HCT116 (cell line): ENCODE measurements at regions not wholly inside any gene's neighbourhood (a gene's known extent, or its start where the extent isn't known, plus 50 kb on each side); places are given as distances from the start of the nearest gene placed in this dataset.

Experiments
- ATAC-seq: fragments of 200-7000 bp; cut with Tn5 transposase; 2 replicates; pipeline ENCODE4 v1.9.1; 2020; ENCODE audit warnings: mild to moderate bottlenecking, moderate library complexity
- BruUV-seq: library from RNA; stranded (reverse); fragments of 400-500 nt; replicated peaks from 2 replicates; lab custom pipeline; 2021; lab: Mats Ljungman, UMichigan
- CTCF ChIA-PET: fragments of 300-600 bp; sonication (Branson Sonifier 250); formaldehyde crosslinking; loops from one replicate; lab custom pipeline; 2021; ENCODE audit warnings: antibody characterized with exemption; lab: Charles Lee
- POLR2A ChIA-PET: fragments of 300-600, 350-600 bp; sonication (Branson Sonifier 250); formaldehyde crosslinking; loops from one replicate; lab custom pipeline; 2021; ENCODE audit warnings: antibody characterized with exemption; lab: Charles Lee
- RAD21 ChIA-PET, 2 experiments: fragments of 300-600 bp; sonication (Branson Sonifier 250); formaldehyde crosslinking; loops; one replicate each; lab custom pipeline; 2023; ENCODE audit warnings: low total read pairs in 2 of 2; ENCODE audit not compliant: uncharacterized antibody in 2 of 2, unreplicated experiment in 2 of 2, low non-redundant PET in 1 of 2; lab: Charles Lee
- DNase-seq: peaks from one replicate; pipeline ENCODE4 v3.0.0-alpha.2; 2010; ENCODE audit warnings: low read depth, low spot score
- H2AFZ ChIP-seq: fragments of 200-600 bp; shearing (Covaris generic), sonication (generic); 2 replicates; pipeline ENCODE4 v1.6.1; 2017; ENCODE audit warnings: low read depth, mixed run types, mixed read lengths, antibody characterized with exemption, low read length; ENCODE audit not compliant: poor library complexity, severe bottlenecking
- H3K27ac ChIP-seq: 2 replicates; pipeline ENCODE4 v1.5.1; 2012; ENCODE audit warnings: low read depth, low read length
- H3K27me3 ChIP-seq: fragments of 200-600 bp; sonication (generic); 2 replicates; pipeline ENCODE4 v1.6.1; 2016; ENCODE audit warnings: mixed run types, low read length, mixed read lengths; ENCODE audit not compliant: insufficient read depth
- H3K36me3 ChIP-seq, 2 experiments: fragments of 200-500 bp in 1 of 2; fragments of 200-600 bp in 1 of 2; sonication (Bioruptor generic) in 1 of 2; sonication (generic) in 1 of 2; 2 replicates each; pipeline versions ENCODE4 v1.5.1 to v1.6.1; 2014 to 2016; ENCODE audit warnings: low read length in 2 of 2, inconsistent platforms in 1 of 2, mixed read lengths in 1 of 2, mixed run types in 1 of 2; ENCODE audit not compliant: insufficient read depth in 2 of 2, control insufficient read depth in 1 of 2
- H3K4me1 ChIP-seq, 2 experiments: fragments of 200-600 bp in 1 of 2; sonication (generic) in 1 of 2; 2 replicates each; pipeline versions ENCODE4 v1.5.1 to v1.6.1; 2012 to 2017; ENCODE audit warnings: low read length in 2 of 2, inconsistent platforms in 1 of 2, mild to moderate bottlenecking in 1 of 2, mixed read lengths in 1 of 2, mixed run types in 1 of 2, moderate library complexity in 1 of 2; ENCODE audit not compliant: insufficient read depth in 2 of 2, control insufficient read depth in 1 of 2
- H3K4me2 ChIP-seq: fragments of 200-600 bp; sonication (generic); 2 replicates; pipeline ENCODE4 v1.6.1; 2017; ENCODE audit warnings: mixed run types, low read length, mixed read lengths
- H3K4me3 ChIP-seq, 2 experiments: fragments of 200-600 bp in 1 of 2; sonication (generic) in 1 of 2; replicated peaks in 1 of 2; 2 replicates each; pipeline ENCODE4 v1.5.1; 2011 to 2016; ENCODE audit warnings: low read length in 2 of 2, control low read depth in 1 of 2, low read depth in 1 of 2, mild to moderate bottlenecking in 1 of 2, mixed read lengths in 1 of 2, mixed run types in 1 of 2
- H3K79me2 ChIP-seq: fragments of 200-600 bp; sonication (generic); 2 replicates; pipeline ENCODE4 v1.6.1; 2017; ENCODE audit warnings: mild to moderate bottlenecking, mixed run types, low read length, moderate library complexity, mixed read lengths; ENCODE audit not compliant: insufficient read depth
- H3K9ac ChIP-seq: fragments of 200-600 bp; sonication (generic); 2 replicates; pipeline ENCODE4 v1.6.1; 2016; ENCODE audit warnings: low read length, mixed read lengths
- H3K9me2 ChIP-seq: fragments of 200-600 bp; sonication (generic), shearing (Covaris generic); 2 replicates; pipeline ENCODE4 v1.6.1; 2017; ENCODE audit warnings: mixed run types, mild to moderate bottlenecking, moderate library complexity; ENCODE audit not compliant: insufficient read depth
- H3K9me3 ChIP-seq, 2 experiments: fragments of 200-500 bp in 1 of 2; fragments of 200-600 bp in 1 of 2; sonication (Bioruptor generic) in 1 of 2; sonication (generic) in 1 of 2; 2 replicates each; pipeline ENCODE4 v1.6.1; 2014 to 2017; ENCODE audit warnings: low read length in 2 of 2, mixed read lengths in 2 of 2, inconsistent platforms in 1 of 2, low read depth in 1 of 2, mild to moderate bottlenecking in 1 of 2, mixed run types in 1 of 2, moderate library complexity in 1 of 2; ENCODE audit not compliant: control insufficient read depth in 1 of 2, insufficient read depth in 1 of 2
- H4K20me1 ChIP-seq: fragments of 200-600 bp; sonication (generic), shearing (Covaris generic); 2 replicates; pipeline ENCODE4 v1.6.1; 2017; ENCODE audit warnings: mixed run types, mild to moderate bottlenecking, moderate library complexity; ENCODE audit not compliant: insufficient read depth
- JUND ChIP-seq: IDR thresholded peaks from 2 replicates; pipeline ENCODE4 v1.6.1; 2012
- SIN3A ChIP-seq: IDR thresholded peaks from 2 replicates; pipeline ENCODE4 v1.6.1; 2012; ENCODE audit warnings: low read depth
- TCF7L2 ChIP-seq: IDR thresholded peaks from 2 replicates; pipeline ENCODE4 v1.7.0; 2011; ENCODE audit warnings: borderline replicate concordance, inconsistent platforms; ENCODE audit not compliant: insufficient read depth, insufficient read length; ENCODE audit errors: extremely low read depth
- YY1 ChIP-seq: IDR thresholded peaks from 2 replicates; pipeline ENCODE4 v1.6.1; 2011; ENCODE audit warnings: low read length, low read depth, moderate library complexity, mild to moderate bottlenecking; ENCODE audit not compliant: insufficient replicate concordance; ENCODE audit errors: extremely low read depth
- ZNF274 ChIP-seq: fragments of 200-500 bp; sonication (Bioruptor generic); IDR thresholded peaks from 2 replicates; pipeline ENCODE4 v1.6.1; 2014; ENCODE audit warnings: mild to moderate bottlenecking, low read depth, low read length, inconsistent platforms
- intact Hi-C: fragments of 100-400 bp; cut with micrococcal nuclease; formaldehyde crosslinking; loops from 2 replicates; pipeline ENCODE4 v1.10.0; 2022
- TF ChIP-seq, protein P1 (sequence below): IDR thresholded peaks from 2 replicates; pipeline ENCODE4 v1.6.1; 2012; ENCODE audit warnings: low read depth
- TF ChIP-seq, protein P2 (sequence below): IDR thresholded peaks from 2 replicates; pipeline ENCODE4 v1.6.1; 2011; ENCODE audit warnings: mild to moderate bottlenecking, low read length, moderate library complexity; ENCODE audit not compliant: insufficient replicate concordance; ENCODE audit errors: extremely low read depth

DNA sequence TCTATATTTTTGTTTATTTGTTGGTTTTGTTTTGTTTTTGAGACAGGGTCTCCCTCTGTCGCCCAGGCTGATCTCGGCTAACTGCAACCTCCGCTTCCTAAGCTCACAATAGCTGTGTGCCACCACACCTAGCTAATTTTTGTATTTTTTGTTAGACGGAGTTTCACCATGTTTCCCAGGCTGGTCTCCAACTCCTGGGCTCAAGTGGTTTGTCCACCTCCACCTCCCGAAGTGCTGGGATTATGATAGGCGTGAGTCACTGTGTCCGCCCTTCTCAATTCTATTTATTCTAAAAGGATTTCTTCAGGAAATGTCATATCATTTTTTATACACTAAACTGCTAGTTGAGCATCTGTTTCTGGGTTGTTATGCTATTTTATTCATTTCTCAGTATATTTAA lies 1206.0 kb downstream of the OLFM4 start:
- no peak overlapping the region for H3K27ac ChIP-seq
- TF ChIP-seq YY1 (no peak), TCF7L2 (no peak), ZNF274 (no peak), JUND (no peak), SIN3A (no peak)
- TF ChIP-seq, protein P1, sequence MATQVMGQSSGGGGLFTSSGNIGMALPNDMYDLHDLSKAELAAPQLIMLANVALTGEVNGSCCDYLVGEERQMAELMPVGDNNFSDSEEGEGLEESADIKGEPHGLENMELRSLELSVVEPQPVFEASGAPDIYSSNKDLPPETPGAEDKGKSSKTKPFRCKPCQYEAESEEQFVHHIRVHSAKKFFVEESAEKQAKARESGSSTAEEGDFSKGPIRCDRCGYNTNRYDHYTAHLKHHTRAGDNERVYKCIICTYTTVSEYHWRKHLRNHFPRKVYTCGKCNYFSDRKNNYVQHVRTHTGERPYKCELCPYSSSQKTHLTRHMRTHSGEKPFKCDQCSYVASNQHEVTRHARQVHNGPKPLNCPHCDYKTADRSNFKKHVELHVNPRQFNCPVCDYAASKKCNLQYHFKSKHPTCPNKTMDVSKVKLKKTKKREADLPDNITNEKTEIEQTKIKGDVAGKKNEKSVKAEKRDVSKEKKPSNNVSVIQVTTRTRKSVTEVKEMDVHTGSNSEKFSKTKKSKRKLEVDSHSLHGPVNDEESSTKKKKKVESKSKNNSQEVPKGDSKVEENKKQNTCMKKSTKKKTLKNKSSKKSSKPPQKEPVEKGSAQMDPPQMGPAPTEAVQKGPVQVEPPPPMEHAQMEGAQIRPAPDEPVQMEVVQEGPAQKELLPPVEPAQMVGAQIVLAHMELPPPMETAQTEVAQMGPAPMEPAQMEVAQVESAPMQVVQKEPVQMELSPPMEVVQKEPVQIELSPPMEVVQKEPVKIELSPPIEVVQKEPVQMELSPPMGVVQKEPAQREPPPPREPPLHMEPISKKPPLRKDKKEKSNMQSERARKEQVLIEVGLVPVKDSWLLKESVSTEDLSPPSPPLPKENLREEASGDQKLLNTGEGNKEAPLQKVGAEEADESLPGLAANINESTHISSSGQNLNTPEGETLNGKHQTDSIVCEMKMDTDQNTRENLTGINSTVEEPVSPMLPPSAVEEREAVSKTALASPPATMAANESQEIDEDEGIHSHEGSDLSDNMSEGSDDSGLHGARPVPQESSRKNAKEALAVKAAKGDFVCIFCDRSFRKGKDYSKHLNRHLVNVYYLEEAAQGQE, result no peak
- TF ChIP-seq, protein P2, sequence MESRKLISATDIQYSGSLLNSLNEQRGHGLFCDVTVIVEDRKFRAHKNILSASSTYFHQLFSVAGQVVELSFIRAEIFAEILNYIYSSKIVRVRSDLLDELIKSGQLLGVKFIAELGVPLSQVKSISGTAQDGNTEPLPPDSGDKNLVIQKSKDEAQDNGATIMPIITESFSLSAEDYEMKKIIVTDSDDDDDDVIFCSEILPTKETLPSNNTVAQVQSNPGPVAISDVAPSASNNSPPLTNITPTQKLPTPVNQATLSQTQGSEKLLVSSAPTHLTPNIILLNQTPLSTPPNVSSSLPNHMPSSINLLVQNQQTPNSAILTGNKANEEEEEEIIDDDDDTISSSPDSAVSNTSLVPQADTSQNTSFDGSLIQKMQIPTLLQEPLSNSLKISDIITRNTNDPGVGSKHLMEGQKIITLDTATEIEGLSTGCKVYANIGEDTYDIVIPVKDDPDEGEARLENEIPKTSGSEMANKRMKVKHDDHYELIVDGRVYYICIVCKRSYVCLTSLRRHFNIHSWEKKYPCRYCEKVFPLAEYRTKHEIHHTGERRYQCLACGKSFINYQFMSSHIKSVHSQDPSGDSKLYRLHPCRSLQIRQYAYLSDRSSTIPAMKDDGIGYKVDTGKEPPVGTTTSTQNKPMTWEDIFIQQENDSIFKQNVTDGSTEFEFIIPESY, result no peak
- no peak overlapping the region for H3K4me2 ChIP-seq
- CTCF ChIA-PET, result no interaction called here
- BruUV-seq, result no TSS peak
- intact Hi-C loops, result no loop called here
- POLR2A ChIA-PET, result no interaction called here
- no peaks in the 10 kb centered on the region for H3K79me2 ChIP-seq
- H3K4me1 ChIP-seq, result no peaks in the 10 kb centered on the region
- no peaks in the 10 kb centered on the region for H3K9me2 ChIP-seq
- no peak overlapping the region for H3K4me3 ChIP-seq
- no peaks in the 10 kb centered on the region for H4K20me1 ChIP-seq
- no peaks in the 10 kb centered on the region for H3K36me3 ChIP-seq
- RAD21 ChIA-PET, result no interaction called here
- H3K9me3 ChIP-seq, result peaks cover 8 to 10% of the 10 kb centered on the region in 2 experiments; a peak in 3 of 4 replicates
- no peak overlapping the region for H3K9ac ChIP-seq
- no peak for ATAC-seq
- no peaks in the 10 kb centered on the region for H3K27me3 ChIP-seq
- DNase-seq, result no peak
- no peak overlapping the region for H2AFZ ChIP-seq
